SK-N-DZ (cell line): ENCODE measurements at regions not wholly inside any gene's neighbourhood (a gene's known extent, or its start where the extent isn't known, plus 50 kb on each side); places are given as distances from the start of the nearest gene placed in this dataset.

ENCODE experiments used
- DNase-seq: peaks from one replicate; pipeline ENCODE4 v3.0.0-alpha.2; 2015; ENCODE audit warnings: low spot score

GRCh38 chrX:40452031-40452430 is 128.7 kb upstream of the ATP6AP2 start:
- no peak for DNase-seq

- DNase-seq = peak; percentile 54
These were observed 130.6 kb upstream of the ATP6AP2 start for GRCh38 chrX:40449956-40450706.

GRCh38 chrX:40449396-40449795 is 131.4 kb upstream of the ATP6AP2 start:
- DNase-seq = no peak

DNA sequence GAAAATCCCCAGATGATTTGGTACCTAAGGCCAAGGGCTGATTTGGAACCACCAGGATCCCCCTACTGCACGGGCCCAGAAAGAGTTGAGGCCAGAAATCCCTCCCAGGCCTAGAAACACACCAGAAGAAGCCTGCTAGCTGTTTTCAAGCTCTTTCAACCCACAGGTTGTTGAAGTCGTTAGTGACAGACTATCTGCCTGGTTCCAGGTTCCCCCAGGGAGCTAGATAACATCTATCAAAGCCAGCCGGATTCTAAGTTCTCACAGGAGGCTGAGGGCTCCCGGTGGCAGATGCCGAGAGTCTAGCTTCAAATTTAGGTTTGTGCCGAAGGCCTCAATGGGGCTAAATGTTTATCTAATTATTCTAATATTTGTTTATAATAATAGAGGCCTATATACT is 132.0 kb upstream of the ATP6AP2 start:
- DNase-seq = peak; percentile 82

GRCh38 chrX:40446921-40447320 is 133.8 kb upstream of the ATP6AP2 start:
- no peak for DNase-seq

DNA sequence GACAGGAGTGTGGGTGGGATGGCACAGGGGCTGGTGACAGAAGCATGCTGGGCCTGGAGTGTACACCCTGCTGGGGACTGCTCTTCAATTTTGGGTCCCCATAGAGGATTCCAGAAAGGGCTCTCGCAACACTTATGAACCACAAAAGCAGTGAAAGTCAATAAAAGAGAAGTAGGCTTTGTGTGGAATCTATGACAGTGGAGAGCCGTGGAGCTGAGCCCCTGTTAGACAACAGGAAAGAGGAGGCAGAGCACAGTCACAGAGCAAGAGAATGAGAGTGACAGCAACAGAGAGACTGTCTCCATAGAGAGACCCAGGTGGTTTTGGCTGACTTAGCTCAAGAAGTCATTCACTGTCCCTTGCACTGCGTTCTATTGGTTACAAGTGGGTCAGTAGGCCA is 135.1 kb upstream of the ATP6AP2 start:
- no peak for DNase-seq

DNA sequence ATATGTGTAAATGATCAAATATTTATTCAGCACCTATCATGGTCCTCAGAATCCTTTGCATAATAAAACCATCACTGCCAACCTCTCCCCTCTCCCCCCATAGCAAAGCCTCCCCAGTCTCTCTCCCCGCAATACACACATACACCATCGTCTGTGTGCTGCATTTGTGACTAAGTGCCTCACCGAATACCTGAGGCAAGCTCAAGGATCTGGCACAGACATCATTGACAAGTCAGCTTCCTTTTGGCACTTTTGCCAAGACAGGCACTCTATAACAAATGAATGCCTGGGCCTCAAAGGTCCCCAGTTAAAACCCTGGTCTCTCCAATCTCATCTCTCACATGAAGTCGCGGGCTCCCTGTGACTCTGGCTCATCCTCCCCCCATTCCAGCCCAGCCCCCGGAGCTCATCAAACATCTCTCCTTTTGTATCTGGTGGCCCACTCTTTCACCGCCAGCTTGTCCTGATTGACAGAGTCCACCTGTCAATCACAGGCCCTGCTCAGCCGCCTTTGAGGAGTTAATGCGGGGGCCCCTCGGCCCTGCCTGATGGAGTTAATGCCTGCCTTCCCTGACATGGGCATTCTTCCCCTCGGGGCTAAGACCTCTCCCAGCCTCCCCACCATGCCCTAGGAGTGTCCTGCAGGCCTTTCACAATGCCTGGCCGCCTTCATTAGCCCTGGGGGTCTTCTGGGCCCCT is 135.8 kb upstream of the ATP6AP2 start:
- peak; percentile 5 for DNase-seq

- peak; percentile 58 for DNase-seq
These were observed 136.6 kb upstream of the ATP6AP2 start for GRCh38 chrX:40444133-40444532.

- DNase-seq = no peak
These were observed 139.9 kb upstream of the ATP6AP2 start for GRCh38 chrX:40440866-40441265.

- no peak for DNase-seq
These were observed 140.9 kb upstream of the ATP6AP2 start for GRCh38 chrX:40439625-40440532.

- no peak for DNase-seq
These were observed 143.4 kb upstream of the ATP6AP2 start for GRCh38 chrX:40437348-40437747.

GRCh38 chrX:40434947-40435346 is 145.8 kb upstream of the ATP6AP2 start:
- peak; percentile 93 for DNase-seq

GRCh38 chrX:40434443-40434842 is 146.3 kb upstream of the ATP6AP2 start:
- no peak for DNase-seq

GRCh38 chrX:40433160-40433559 is 147.6 kb upstream of the ATP6AP2 start:
- no peak for DNase-seq

GRCh38 chrX:40424259-40424658 is 156.5 kb upstream of the ATP6AP2 start:
- no peak for DNase-seq

DNA sequence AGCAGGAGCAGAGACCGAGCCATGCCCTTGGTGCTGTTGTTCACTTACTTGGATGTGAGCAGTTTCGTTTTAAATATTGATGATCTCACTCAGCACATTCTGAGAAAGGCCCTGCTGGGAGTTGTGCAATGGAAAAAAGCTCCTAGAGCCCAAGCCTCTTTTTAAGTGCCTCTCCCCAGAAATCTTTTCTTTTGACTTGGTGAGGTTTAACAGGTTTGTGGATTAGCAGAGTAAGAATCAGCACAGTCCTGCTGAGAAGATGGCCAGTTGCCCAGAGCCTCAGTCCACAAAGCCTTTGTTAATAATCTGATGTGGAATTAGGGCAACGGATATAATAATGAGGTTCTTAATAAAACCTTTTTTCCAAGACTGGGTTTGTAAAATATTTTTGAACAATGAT is 157.5 kb upstream of the ATP6AP2 start:
- no peak for DNase-seq

DNA sequence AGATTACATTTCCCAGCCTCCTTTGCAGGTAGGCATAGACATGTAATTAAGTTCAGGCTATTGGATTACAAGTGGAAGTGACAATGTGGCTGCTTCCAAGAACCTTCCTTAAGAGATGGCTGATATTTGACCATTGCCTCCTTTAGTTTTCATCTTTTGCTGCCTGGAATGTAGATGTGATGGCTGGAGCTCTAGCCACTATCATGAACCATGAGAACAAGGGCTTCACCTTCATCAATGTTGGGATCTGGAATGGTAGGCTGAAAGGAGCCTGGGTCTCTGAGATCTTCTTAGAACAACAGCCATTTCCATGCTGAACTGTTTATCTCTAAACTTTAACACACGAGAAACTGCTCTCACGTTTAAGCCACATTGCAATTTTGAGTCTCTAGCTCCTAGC is 158.7 kb upstream of the ATP6AP2 start:
- DNase-seq = no peak

- no peak for DNase-seq
These were observed 159.7 kb upstream of the ATP6AP2 start for GRCh38 chrX:40420899-40421729.

DNA sequence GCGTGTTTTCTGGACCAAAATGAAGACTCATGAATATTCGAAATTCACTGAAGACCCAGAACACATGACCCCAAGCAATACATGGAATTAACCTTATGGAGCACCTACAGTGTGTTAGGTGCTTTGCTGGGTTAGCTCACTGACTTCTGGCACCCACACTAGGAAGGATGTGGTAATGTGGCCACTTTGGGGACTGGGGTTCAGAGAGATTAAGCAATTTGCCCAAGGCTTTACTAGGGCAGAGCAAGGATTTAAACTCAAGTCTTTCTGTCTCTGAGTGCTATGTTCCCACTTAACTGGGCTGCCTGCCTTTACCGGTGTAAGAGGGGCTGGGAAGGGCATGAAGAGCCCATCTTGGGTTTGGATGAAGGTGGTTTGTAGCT is 162.0 kb upstream of the ATP6AP2 start:
- DNase-seq = no peak

DNA sequence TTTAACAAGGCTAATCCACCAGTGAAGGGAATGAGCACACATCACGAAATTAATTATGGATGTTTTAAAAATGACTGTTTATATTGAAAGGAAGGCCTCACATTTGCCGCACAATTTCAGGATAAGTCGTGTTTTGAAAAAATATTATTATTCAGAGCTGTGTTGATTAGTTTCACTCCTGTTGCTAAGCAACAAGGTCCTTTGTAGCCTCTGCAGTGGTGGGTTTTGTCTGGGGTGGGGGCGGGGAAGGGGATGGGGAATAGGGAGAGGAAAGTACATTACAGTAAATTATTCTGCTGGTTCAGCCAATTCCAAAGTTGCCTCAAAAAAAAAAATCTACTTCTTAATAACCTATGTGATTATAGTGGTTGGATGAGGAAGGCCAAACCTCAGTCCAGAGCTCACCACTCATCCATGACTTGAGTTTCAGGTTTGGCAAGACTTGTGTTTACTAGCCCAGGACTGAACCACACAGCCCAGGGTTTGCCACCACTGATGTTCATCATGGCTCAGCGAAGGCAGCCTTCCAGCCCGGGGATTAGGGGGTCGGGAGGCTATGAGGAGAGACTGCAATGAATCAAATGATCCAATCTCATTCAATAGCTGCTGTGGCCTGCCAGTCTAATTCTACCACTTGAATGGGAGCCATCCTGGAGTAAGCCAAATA is 162.5 kb upstream of the ATP6AP2 start:
- DNase-seq = no peak

DNA sequence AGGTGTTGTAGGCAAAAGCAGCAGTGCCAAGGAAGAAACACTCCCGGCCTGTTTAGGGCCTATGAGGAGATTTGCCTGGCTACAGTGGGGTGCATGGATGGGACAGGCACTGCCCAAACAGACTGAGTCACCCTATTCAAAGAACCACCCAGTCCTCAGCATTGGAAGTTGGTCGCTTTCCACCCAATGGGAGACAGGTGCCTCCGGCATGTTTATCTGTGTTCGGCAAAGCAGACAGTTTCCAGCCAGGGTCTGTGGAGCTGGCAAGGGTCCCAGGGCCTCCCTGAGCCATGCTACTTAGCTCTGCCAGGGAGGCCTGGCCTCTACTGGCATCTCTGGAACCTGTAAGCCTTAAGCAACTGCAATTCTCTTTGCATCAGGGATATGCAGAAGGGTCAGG is 165.1 kb upstream of the ATP6AP2 start:
- DNase-seq = no peak
